ENCODE measurements at regions not wholly inside any gene's neighbourhood (a gene's known extent, or its start where the extent isn't known, plus 50 kb on each side); places are given as distances from the start of the nearest gene placed in this dataset.

- TF ChIP-seq CTCF (IDR thresholded peaks at IDR 0.05) (no peak), HDAC2 (IDR thresholded peaks at IDR 0.05) (no peak)
- Histone ChIP-seq H3K4me1 (no peaks in the 10 kb centered on the region), H3K4me2 (no peak overlapping the region), H3K9me3 (no peaks in the 10 kb centered on the region), H3K4me3 (no peak overlapping the region), H3K27ac (no peak overlapping the region)
- FAIRE-seq (no peak), ATAC-seq (no peak), DNase-seq (ENCODE audit: low read depth in 1 of 2, low spot score in 1 of 2) (no peak)
- POLR2A ChIA-PET = no interaction called here
- CTCF ChIA-PET = no interaction called here
Measured at GRCh38 chr9:11347437-11347836, 734.6 kb upstream of the PTPRD start.

GRCh38 chr9:11348366-11348765 is 735.6 kb upstream of the PTPRD start:
- Histone ChIP-seq H3K9me3 (no peaks in the 10 kb centered on the region), H3K4me1 (no peaks in the 10 kb centered on the region), H3K4me2 (no peak overlapping the region), H3K4me3 (no peak overlapping the region), H3K27ac (no peak overlapping the region)
- FAIRE-seq (no peak), ATAC-seq (no peak), DNase-seq (ENCODE audit: low read depth in 1 of 2, low spot score in 1 of 2) (no peak)
- ChIA-PET CTCF (no interaction called here), POLR2A (no interaction called here)
- TF ChIP-seq NR3C1 (IDR thresholded peaks at IDR 0.05) (no peak), FOXS1 (CRISPR knock-in tag; IDR thresholded peaks at IDR 0.05) (no peak), MYC (IDR thresholded peaks at IDR 0.05; ENCODE audit: borderline replicate concordance, low read length) (no peak), PBX3 (IDR thresholded peaks at IDR 0.05) (no peak), POLR2AphosphoS2 (conservative IDR thresholded peaks at IDR 0.05; ENCODE audit: low read length) (no peak), KDM1A (IDR thresholded peaks at IDR 0.05; ENCODE audit: low read depth) (no peak), SREBF2 (IDR thresholded peaks at IDR 0.05) (no peak), BCL3 (IDR thresholded peaks at IDR 0.05) (no peak), EHMT2 (IDR thresholded peaks at IDR 0.05; ENCODE audit: low read depth) (no peak), EHF (CRISPR knock-in tag; IDR thresholded peaks at IDR 0.05) (no peak), USF2 (IDR thresholded peaks at IDR 0.05) (no peak), NPAS2 (CRISPR knock-in tag; IDR thresholded peaks at IDR 0.05; ENCODE audit: borderline replicate concordance) (no peak), ELK1 (IDR thresholded peaks at IDR 0.05; ENCODE audit: low read depth, low read length) (no peak), HOXB5 (CRISPR knock-in tag; IDR thresholded peaks at IDR 0.05) (no peak)
- WGBS (ENCODE audit: missing lambda C conversion rate) = 8% methylated on average over 5 of the region's 5 CpGs

- CTCF ChIA-PET = no interaction called here
- H3K4me2 ChIP-seq = no peak overlapping the region
- 2% methylated on average over 5 of the region's 5 CpGs for WGBS (ENCODE audit: missing lambda C conversion rate)
- no peaks in the 10 kb centered on the region for H3K4me1 ChIP-seq
- no peak overlapping the region for H3K27ac ChIP-seq
- no peak for DNase-seq (ENCODE audit: low read depth in 1 of 2, low spot score in 1 of 2)
- no peaks in the 10 kb centered on the region for H3K9me3 ChIP-seq
- no peak overlapping the region for H3K4me3 ChIP-seq
- POLR2A ChIA-PET = no interaction called here
- FAIRE-seq = no peak
- no peak for ATAC-seq
- no peak for TF ChIP-seq NR3C1 (IDR thresholded peaks at IDR 0.05)
- TF ChIP-seq FOXS1 (CRISPR knock-in tag; IDR thresholded peaks at IDR 0.05) = no peak
- TF ChIP-seq JUNB (IDR thresholded peaks at IDR 0.05) = no peak
- no peak for TF ChIP-seq EHF (CRISPR knock-in tag; IDR thresholded peaks at IDR 0.05)
- no peak for TF ChIP-seq NFE2L2 (conservative IDR thresholded peaks at IDR 0.05; ENCODE audit: low read length)
- no peak for TF ChIP-seq BHLHE40 (IDR thresholded peaks at IDR 0.05; ENCODE audit: low read depth, low read length)
- no peak for TF ChIP-seq HOXB13 (CRISPR knock-in tag; IDR thresholded peaks at IDR 0.05; ENCODE audit: low read depth)
- no peak for TF ChIP-seq HOXB5 (CRISPR knock-in tag; IDR thresholded peaks at IDR 0.05)
Measured at GRCh38 chr9:11349187-11349586, 736.4 kb upstream of the PTPRD start.

Data from A549 (cell line).